Rectal smooth muscle tissue (tissue), 1 donor: ENCODE measurements at regions not wholly inside any gene's neighbourhood (a gene's known extent, or its start where the extent isn't known, plus 50 kb on each side); places are given as distances from the start of the nearest gene placed in this dataset.
"Not testable (repeated sequence)": the region's sequence is repeated elsewhere in the genome, so short reads cannot be mapped to it uniquely, and the experiment has no call there.

Experiments used
- H3K27ac ChIP-seq: one replicate; pipeline ENCODE4 v1.7.0; 2013; ENCODE audit warnings: low read depth, low read length, inconsistent platforms
- H3K27me3 ChIP-seq: one replicate; pipeline ENCODE4 v1.7.0; 2013; ENCODE audit warnings: low read length; ENCODE audit not compliant: control insufficient read depth, insufficient read depth
- H3K36me3 ChIP-seq: one replicate; pipeline ENCODE4 v1.7.0; 2013; ENCODE audit warnings: low read length; ENCODE audit not compliant: control insufficient read depth, insufficient read depth
- H3K4me1 ChIP-seq: one replicate; pipeline ENCODE4 v1.7.0; 2013; ENCODE audit warnings: low read length; ENCODE audit not compliant: control insufficient read depth, insufficient read depth
- H3K4me3 ChIP-seq: one replicate; pipeline ENCODE4 v1.7.0; 2013; ENCODE audit warnings: low read length
- H3K9ac ChIP-seq: one replicate; pipeline ENCODE4 v1.7.0; 2013; ENCODE audit warnings: low read length

- Histone ChIP-seq H3K4me1 (no peaks in the 10 kb centered on the region), H3K4me3 (no peak overlapping the region), H3K36me3 (no peaks in the 10 kb centered on the region), H3K9ac (no peak overlapping the region), H3K27ac (no peak overlapping the region), H3K27me3 (no peaks in the 10 kb centered on the region)
Measured at GRCh38 chr3:112765531-112765930, 81.1 kb downstream of the CD200R1L start.

- Histone ChIP-seq H3K27me3 (no peaks in the 10 kb centered on the region), H3K9ac (no peak overlapping the region), H3K4me1 (no peaks in the 10 kb centered on the region), H3K4me3 (no peak overlapping the region), H3K36me3 (no peaks in the 10 kb centered on the region), H3K27ac (no peak overlapping the region)
Measured at GRCh38 chr3:112763258-112763657, 83.4 kb downstream of the CD200R1L start.

GRCh38 chr3:112761062-112761638, 85.5 kb downstream of the CD200R1L start:
- H3K27ac ChIP-seq: no peak overlapping the region
- no peaks in the 10 kb centered on the region for H3K36me3 ChIP-seq
- H3K9ac ChIP-seq: no peak overlapping the region
- H3K27me3 ChIP-seq: no peaks in the 10 kb centered on the region
- no peaks in the 10 kb centered on the region for H3K4me1 ChIP-seq
- H3K4me3 ChIP-seq: no peak overlapping the region

- Histone ChIP-seq H3K36me3 (no peaks in the 10 kb centered on the region), H3K9ac (no peak overlapping the region), H3K4me1 (no peaks in the 10 kb centered on the region), H3K4me3 (no peak overlapping the region), H3K27me3 (no peaks in the 10 kb centered on the region), H3K27ac (no peak overlapping the region)
Measured at GRCh38 chr3:112759681-112760080, 87.0 kb downstream of the CD200R1L start.

GRCh38 chr3:112759210-112759609, 87.5 kb downstream of the CD200R1L start:
- no peak overlapping the region for H3K27ac ChIP-seq
- no peaks in the 10 kb centered on the region for H3K27me3 ChIP-seq
- no peak overlapping the region for H3K4me3 ChIP-seq
- H3K9ac ChIP-seq: no peak overlapping the region
- H3K36me3 ChIP-seq: no peaks in the 10 kb centered on the region
- no peaks in the 10 kb centered on the region for H3K4me1 ChIP-seq

GRCh38 chr3:112757197-112757596, 89.5 kb downstream of the CD200R1L start:
- Histone ChIP-seq H3K4me1 (no peaks in the 10 kb centered on the region), H3K4me3 (no peak overlapping the region), H3K9ac (no peak overlapping the region), H3K36me3 (no peaks in the 10 kb centered on the region), H3K27me3 (no peaks in the 10 kb centered on the region), H3K27ac (no peak overlapping the region)

GRCh38 chr3:112755845-112756613, 90.6 kb downstream of the CD200R1L start:
- H3K27ac ChIP-seq: no peak overlapping the region
- no peaks in the 10 kb centered on the region for H3K36me3 ChIP-seq
- no peak overlapping the region for H3K4me3 ChIP-seq
- no peaks in the 10 kb centered on the region for H3K27me3 ChIP-seq
- no peak overlapping the region for H3K9ac ChIP-seq
- peaks cover 3% of the 10 kb centered on the region for H3K4me1 ChIP-seq

GRCh38 chr3:112755046-112755445, 91.6 kb downstream of the CD200R1L start:
- H3K27me3 ChIP-seq, H3K4me1 ChIP-seq, H3K4me3 ChIP-seq, H3K9ac ChIP-seq, H3K36me3 ChIP-seq, H3K27ac ChIP-seq: not testable (repeated sequence)

- peaks cover 3% of the 10 kb centered on the region for H3K4me1 ChIP-seq
Measured at GRCh38 chr3:112751564-112752512, 94.8 kb downstream of the CD200R1L start.

GRCh38 chr3:112751061-112751460, 95.6 kb downstream of the CD200R1L start:
- H3K27me3 ChIP-seq: no peaks in the 10 kb centered on the region
- H3K4me1 ChIP-seq: peaks cover 3% of the 10 kb centered on the region
- no peak overlapping the region for H3K27ac ChIP-seq
- H3K36me3 ChIP-seq: no peaks in the 10 kb centered on the region
- no peak overlapping the region for H3K4me3 ChIP-seq
- H3K9ac ChIP-seq: no peak overlapping the region

More at GRCh38 chr3:112751564-112752512, 94.8 kb downstream of the CD200R1L start:
- Histone ChIP-seq H3K9ac (no peak overlapping the region), H3K27me3 (no peaks in the 10 kb centered on the region), H3K27ac (no peak overlapping the region), H3K36me3 (no peaks in the 10 kb centered on the region), H3K4me3 (no peak overlapping the region)

GRCh38 chr3:112747624-112748023, 99.0 kb downstream of the CD200R1L start:
- no peak overlapping the region for H3K9ac ChIP-seq
- no peak overlapping the region for H3K27ac ChIP-seq
- no peak overlapping the region for H3K4me3 ChIP-seq
- no peaks in the 10 kb centered on the region for H3K27me3 ChIP-seq
- H3K36me3 ChIP-seq: no peaks in the 10 kb centered on the region
- H3K4me1 ChIP-seq: peaks cover 3% of the 10 kb centered on the region

- no peaks in the 10 kb centered on the region for H3K36me3 ChIP-seq
- H3K27me3 ChIP-seq: no peaks in the 10 kb centered on the region
- H3K4me3 ChIP-seq: no peak overlapping the region
- H3K27ac ChIP-seq: no peak overlapping the region
- H3K4me1 ChIP-seq: peaks cover 2% of the 10 kb centered on the region
- no peak overlapping the region for H3K9ac ChIP-seq
Measured at GRCh38 chr3:112746675-112747280, 99.9 kb downstream of the CD200R1L start.
